Calu3 (cell line): ENCODE measurements at regions not wholly inside any gene's neighbourhood (a gene's known extent, or its start where the extent isn't known, plus 50 kb on each side); places are given as distances from the start of the nearest gene placed in this dataset.

Experiments
- BruUV-seq: library from RNA; stranded (reverse); fragments of 400-500 nt; replicated peaks from 2 replicates; lab custom pipeline; 2021; lab: Mats Ljungman, UMichigan
- CTCF ChIA-PET: fragments of 300-600 bp; sonication (Branson Sonifier 250); formaldehyde crosslinking; loops from one replicate; lab custom pipeline; 2022; ENCODE audit warnings: antibody characterized with exemption; lab: Charles Lee
- DNase-seq: peaks from one replicate; pipeline ENCODE4 v3.0.0; 2022
- H3K27ac Mint-ChIP-seq: one replicate; pipeline ENCODE4 v1.8.0; 2022; ENCODE audit warnings: mixed read lengths; ENCODE audit not compliant: unreplicated experiment
- H3K27me3 Mint-ChIP-seq: one replicate; pipeline ENCODE4 v1.8.0; 2022; ENCODE audit warnings: mixed read lengths; ENCODE audit not compliant: unreplicated experiment
- H3K36me3 Mint-ChIP-seq: one replicate; pipeline ENCODE4 v1.8.0; 2022; ENCODE audit warnings: mild to moderate bottlenecking, moderate library complexity, mixed read lengths; ENCODE audit not compliant: insufficient read depth, unreplicated experiment
- H3K4me1 Mint-ChIP-seq: one replicate; pipeline ENCODE4 v1.8.0; 2022; ENCODE audit warnings: mild to moderate bottlenecking, low read depth, mixed read lengths; ENCODE audit not compliant: unreplicated experiment
- H3K4me3 Mint-ChIP-seq: one replicate; pipeline ENCODE4 v1.8.0; 2022; ENCODE audit warnings: mild to moderate bottlenecking, low read depth, moderate library complexity, mixed read lengths; ENCODE audit not compliant: unreplicated experiment
- H3K9me3 Mint-ChIP-seq: one replicate; pipeline ENCODE4 v1.8.0; 2022; ENCODE audit warnings: low read depth, mixed read lengths; ENCODE audit not compliant: unreplicated experiment
- intact Hi-C: fragments of 100-400 bp; cut with micrococcal nuclease; formaldehyde crosslinking; loops from one replicate; pipeline ENCODE4 v1.10.0; 2022; ENCODE audit not compliant: unreplicated experiment
- TF ChIP-seq, protein P1 (sequence below): fragments of 200-600 bp; IDR thresholded peaks from one replicate; pipeline ENCODE4 v1.8.0; 2022; ENCODE audit warnings: antibody characterized with exemption; ENCODE audit not compliant: unreplicated experiment

DNA sequence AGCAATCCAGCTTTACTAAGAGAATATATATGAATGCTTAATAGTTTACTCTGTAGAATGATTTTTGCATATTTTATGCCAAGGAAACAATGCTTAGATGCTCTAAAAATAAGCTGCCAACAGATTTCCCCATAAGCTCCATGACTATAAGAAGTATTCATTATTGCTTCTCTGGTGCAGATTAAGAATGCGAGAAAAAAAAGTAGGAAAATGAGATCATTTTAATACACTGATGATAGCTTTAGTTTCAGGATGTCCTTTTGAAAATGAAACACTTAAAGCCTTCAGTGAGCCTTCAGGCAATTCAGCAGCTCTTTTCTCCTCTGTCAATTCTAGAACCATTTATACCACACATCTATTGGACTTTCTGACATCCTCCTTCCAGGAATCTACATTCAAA lies 735.0 kb upstream of the POT1 start:
- BruUV-seq: no TSS peak
- H3K27ac Mint-ChIP-seq: no peak overlapping the region
- TF ChIP-seq, protein P1, sequence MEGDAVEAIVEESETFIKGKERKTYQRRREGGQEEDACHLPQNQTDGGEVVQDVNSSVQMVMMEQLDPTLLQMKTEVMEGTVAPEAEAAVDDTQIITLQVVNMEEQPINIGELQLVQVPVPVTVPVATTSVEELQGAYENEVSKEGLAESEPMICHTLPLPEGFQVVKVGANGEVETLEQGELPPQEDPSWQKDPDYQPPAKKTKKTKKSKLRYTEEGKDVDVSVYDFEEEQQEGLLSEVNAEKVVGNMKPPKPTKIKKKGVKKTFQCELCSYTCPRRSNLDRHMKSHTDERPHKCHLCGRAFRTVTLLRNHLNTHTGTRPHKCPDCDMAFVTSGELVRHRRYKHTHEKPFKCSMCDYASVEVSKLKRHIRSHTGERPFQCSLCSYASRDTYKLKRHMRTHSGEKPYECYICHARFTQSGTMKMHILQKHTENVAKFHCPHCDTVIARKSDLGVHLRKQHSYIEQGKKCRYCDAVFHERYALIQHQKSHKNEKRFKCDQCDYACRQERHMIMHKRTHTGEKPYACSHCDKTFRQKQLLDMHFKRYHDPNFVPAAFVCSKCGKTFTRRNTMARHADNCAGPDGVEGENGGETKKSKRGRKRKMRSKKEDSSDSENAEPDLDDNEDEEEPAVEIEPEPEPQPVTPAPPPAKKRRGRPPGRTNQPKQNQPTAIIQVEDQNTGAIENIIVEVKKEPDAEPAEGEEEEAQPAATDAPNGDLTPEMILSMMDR: no peak
- no peak overlapping the region for H3K4me3 Mint-ChIP-seq
- peaks cover 5% of the 10 kb centered on the region for H3K9me3 Mint-ChIP-seq
- H3K36me3 Mint-ChIP-seq: no peaks in the 10 kb centered on the region
- H3K4me1 Mint-ChIP-seq: peaks cover 31% of the 10 kb centered on the region
- intact Hi-C loops: no loop called here
- no peak for DNase-seq
- CTCF ChIA-PET: interaction anchor here (1.0 kb wide), 1 partner anchor 9 kb away, joined by 3 read pairs; no protein-coding TSS in a partner anchor
- H3K27me3 Mint-ChIP-seq: no peaks in the 10 kb centered on the region

DNA sequence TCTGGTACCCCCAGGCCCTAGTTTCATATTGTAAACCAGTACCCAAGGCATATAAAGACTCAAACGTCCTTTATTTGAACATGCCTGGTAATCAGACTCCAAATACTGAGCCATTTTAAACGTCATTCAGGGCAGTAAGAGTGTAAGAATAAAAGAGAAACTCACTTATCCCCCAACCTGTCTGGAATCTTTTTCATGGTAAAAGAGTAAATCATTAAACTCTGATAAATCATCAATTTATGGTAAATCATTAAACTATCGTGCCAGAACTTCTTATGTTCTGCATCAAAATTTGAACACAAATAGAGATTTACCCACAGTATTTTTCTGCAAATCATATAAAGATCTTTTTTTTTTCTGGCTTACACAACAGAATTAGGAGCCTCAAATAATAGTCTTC lies 734.3 kb upstream of the POT1 start:
- BruUV-seq: no TSS peak
- peaks cover 5% of the 10 kb centered on the region for H3K9me3 Mint-ChIP-seq
- intact Hi-C loops: no loop called here
- DNase-seq: no peak
- CTCF ChIA-PET: interaction anchor here (1.0 kb wide), 1 partner anchor 8 kb away, joined by 3 read pairs; no protein-coding TSS in a partner anchor
- H3K4me3 Mint-ChIP-seq: no peak overlapping the region
- H3K27ac Mint-ChIP-seq: no peak overlapping the region
- no peaks in the 10 kb centered on the region for H3K36me3 Mint-ChIP-seq
- H3K4me1 Mint-ChIP-seq: peaks cover 31% of the 10 kb centered on the region
- TF ChIP-seq, protein P1: no peak
- no peaks in the 10 kb centered on the region for H3K27me3 Mint-ChIP-seq

DNA sequence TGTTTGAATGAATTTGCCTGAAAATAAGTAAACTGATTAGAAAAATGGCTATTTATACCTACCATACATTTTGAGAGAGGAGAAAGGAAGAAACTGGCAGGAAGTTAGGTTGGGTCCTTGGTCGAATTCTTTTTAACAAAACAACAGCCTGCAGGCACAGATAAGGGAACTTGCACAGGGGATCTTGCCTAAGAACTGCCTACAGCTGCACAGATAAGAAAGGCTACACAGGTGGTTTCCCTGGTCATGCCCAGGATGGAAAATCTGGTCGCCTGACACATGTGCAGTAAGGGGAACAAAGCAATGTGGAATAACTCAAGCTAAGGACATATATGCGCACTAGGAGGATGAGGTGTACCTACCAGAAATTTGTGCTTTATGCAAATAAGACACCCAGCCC lies 732.1 kb upstream of the POT1 start:
- no TSS peak for BruUV-seq
- H3K27me3 Mint-ChIP-seq: no peaks in the 10 kb centered on the region
- CTCF ChIA-PET: no interaction called here
- H3K27ac Mint-ChIP-seq: no peak overlapping the region
- H3K9me3 Mint-ChIP-seq: peaks cover 5% of the 10 kb centered on the region
- DNase-seq: no peak
- no peaks in the 10 kb centered on the region for H3K36me3 Mint-ChIP-seq
- TF ChIP-seq, protein P1: no peak
- intact Hi-C loops: no loop called here
- H3K4me3 Mint-ChIP-seq: no peak overlapping the region
- H3K4me1 Mint-ChIP-seq: peaks cover 31% of the 10 kb centered on the region

DNA sequence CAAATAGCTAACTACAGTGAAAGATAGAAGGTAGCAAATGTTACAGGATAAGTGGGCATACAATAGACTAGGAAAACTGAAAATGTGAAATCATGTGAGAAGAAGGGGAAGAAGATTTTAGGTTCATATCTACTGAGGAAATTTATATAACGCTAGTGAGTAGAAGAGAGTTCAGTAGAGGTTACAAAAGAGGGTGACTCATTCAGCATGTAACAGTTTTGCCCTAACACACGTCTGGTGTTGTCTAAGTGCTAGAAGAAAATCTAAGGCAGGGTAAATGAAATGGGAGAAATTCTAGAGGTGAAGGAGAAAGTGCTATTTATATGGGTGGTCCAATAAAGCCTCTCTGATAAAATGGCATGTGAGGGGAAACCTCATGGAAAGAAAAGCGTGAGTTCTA lies 731.4 kb upstream of the POT1 start:
- intact Hi-C loops: no loop called here
- BruUV-seq: no TSS peak
- H3K4me3 Mint-ChIP-seq: no peak overlapping the region
- peaks cover 31% of the 10 kb centered on the region for H3K4me1 Mint-ChIP-seq
- H3K27ac Mint-ChIP-seq: no peak overlapping the region
- peaks cover 5% of the 10 kb centered on the region for H3K9me3 Mint-ChIP-seq
- TF ChIP-seq, protein P1: no peak
- DNase-seq: no peak
- H3K27me3 Mint-ChIP-seq: no peaks in the 10 kb centered on the region
- CTCF ChIA-PET: no interaction called here
- no peaks in the 10 kb centered on the region for H3K36me3 Mint-ChIP-seq
